ENCODE measurements at regions not wholly inside any gene's neighbourhood (a gene's known extent, or its start where the extent isn't known, plus 50 kb on each side); places are given as distances from the start of the nearest gene placed in this dataset.

DNA sequence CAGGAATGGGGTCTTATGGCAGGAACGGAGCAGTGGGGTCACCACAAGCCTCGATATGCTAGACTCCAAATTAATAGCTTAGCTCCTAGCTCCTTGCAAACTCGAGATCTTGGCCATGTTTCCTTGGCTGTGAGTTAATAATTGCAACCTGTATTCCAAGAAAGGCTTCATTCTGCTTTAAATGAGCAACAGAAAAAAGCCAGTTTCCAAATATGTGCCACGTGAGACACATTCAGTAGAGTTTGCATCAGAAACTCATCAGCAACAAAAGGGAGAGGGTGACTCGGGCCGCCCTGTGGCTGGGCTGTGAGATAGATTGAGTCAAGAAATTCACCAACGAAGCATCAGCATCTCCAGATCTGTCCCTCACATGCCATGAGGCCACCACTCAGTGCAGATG, 112.0 kb downstream of the NPTX2 start:
- Histone ChIP-seq H2BK120ac (ENCODE audit: low read depth, low read length) (no peak overlapping the region), H3K9me3 (ENCODE audit: control insufficient read depth, low read length) (peaks cover 3% of the 10 kb centered on the region), H4K91ac (ENCODE audit: low read length) (no peak overlapping the region), H3K4me3 (ENCODE audit: insufficient read depth in 1 of 2, low read depth in 1 of 2, low read length in 2 of 2) (no peak overlapping the region), H2AK5ac (ENCODE audit: low read length, severe bottlenecking) (no peak overlapping the region), H3K9ac (ENCODE audit: low read length) (no peak overlapping the region), H2BK5ac (ENCODE audit: low read depth, low read length, poor library complexity, severe bottlenecking) (no peak overlapping the region), H3K79me1 (replicated peaks; ENCODE audit: low read length, poor library complexity, severe bottlenecking) (no peaks in the 10 kb centered on the region), H4K8ac (ENCODE audit: low read length) (no peak overlapping the region), H3K27me3 (ENCODE audit: control insufficient read depth in 1 of 2, insufficient read depth in 1 of 2, low read length in 2 of 2) (peaks cover 0 to 27% of the 10 kb centered on the region in 2 experiments), H2BK15ac (ENCODE audit: low read depth, poor library complexity, severe bottlenecking) (no peak overlapping the region), H3K36me3 (ENCODE audit: control insufficient read depth in 1 of 2, insufficient read depth in 2 of 2, low read depth in 1 of 2, low read length in 2 of 2) (no peaks in the 10 kb centered on the region), H3K4me2 (ENCODE audit: low read length, poor library complexity, severe bottlenecking) (no peak overlapping the region), H3K4me1 (ENCODE audit: control insufficient read depth, insufficient read depth, low read depth, low read length) (no peaks in the 10 kb centered on the region), H3K4ac (ENCODE audit: low read depth in 1 of 2, low read length in 2 of 2) (no peak overlapping the region), H2AFZ (ENCODE audit: low read depth, low read length) (no peak overlapping the region), H3K23ac (ENCODE audit: low read length in 2 of 2) (no peak overlapping the region), H3K14ac (ENCODE audit: low read length in 2 of 2) (no peak overlapping the region), H3K18ac (ENCODE audit: low read depth in 1 of 2, low read length in 2 of 2) (no peak overlapping the region), H2BK12ac (ENCODE audit: low read length in 2 of 2) (no peak overlapping the region), H3K27ac (ENCODE audit: low read length, poor library complexity, severe bottlenecking) (no peak overlapping the region)
- 56% methylated on average over 5 of the region's 7 CpGs for WGBS
- DNase-seq, result no peak

DNA sequence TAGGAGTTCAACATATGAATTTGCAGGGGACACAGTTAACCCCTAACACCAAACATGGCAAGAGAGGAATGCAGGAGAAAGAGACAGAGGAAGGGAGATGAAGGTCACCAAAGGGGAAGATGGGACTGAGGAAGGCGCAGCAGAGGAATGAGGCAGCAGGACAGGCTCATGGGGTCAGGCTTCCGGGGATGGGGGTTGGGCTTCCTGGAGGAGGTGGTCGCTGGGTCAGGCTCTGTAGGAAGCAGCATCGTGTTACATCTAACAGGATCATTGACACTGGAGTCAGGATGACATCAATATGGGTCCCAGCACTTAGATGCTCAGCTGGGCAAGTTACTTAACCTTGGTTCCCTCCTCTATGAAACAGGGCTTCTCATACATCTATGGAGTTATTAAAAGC, 113.2 kb downstream of the NPTX2 start:
- H2BK120ac ChIP-seq (ENCODE audit: low read depth, low read length), result no peak overlapping the region
- no peak overlapping the region for H2BK12ac ChIP-seq (ENCODE audit: low read length in 2 of 2)
- H3K9me3 ChIP-seq (ENCODE audit: control insufficient read depth, low read length), result peaks cover 3% of the 10 kb centered on the region
- no peaks in the 10 kb centered on the region for H3K36me3 ChIP-seq (ENCODE audit: control insufficient read depth in 1 of 2, insufficient read depth in 2 of 2, low read depth in 1 of 2, low read length in 2 of 2)
- no peak overlapping the region for H3K4ac ChIP-seq (ENCODE audit: low read depth in 1 of 2, low read length in 2 of 2)
- no peaks in the 10 kb centered on the region for H3K4me1 ChIP-seq (ENCODE audit: control insufficient read depth, insufficient read depth, low read depth, low read length)
- no peak overlapping the region for H3K9ac ChIP-seq (ENCODE audit: low read length)
- H3K27me3 ChIP-seq (ENCODE audit: control insufficient read depth in 1 of 2, insufficient read depth in 1 of 2, low read length in 2 of 2), result peaks cover 0 to 27% of the 10 kb centered on the region in 2 experiments
- no peaks in the 10 kb centered on the region for H3K79me1 ChIP-seq (replicated peaks; ENCODE audit: low read length, poor library complexity, severe bottlenecking)
- H3K23ac ChIP-seq (ENCODE audit: low read length in 2 of 2), result no peak overlapping the region
- H4K91ac ChIP-seq (ENCODE audit: low read length), result no peak overlapping the region
- no peak overlapping the region for H3K4me3 ChIP-seq (ENCODE audit: insufficient read depth in 1 of 2, low read depth in 1 of 2, low read length in 2 of 2)
- no peak for DNase-seq
- WGBS, result 50% methylated on average over 4 of the region's 4 CpGs
- H3K4me2 ChIP-seq (ENCODE audit: low read length, poor library complexity, severe bottlenecking), result no peak overlapping the region
- no peak overlapping the region for H2AK5ac ChIP-seq (ENCODE audit: low read length, severe bottlenecking)
- H3K27ac ChIP-seq (ENCODE audit: low read length, poor library complexity, severe bottlenecking), result no peak overlapping the region
- no peak overlapping the region for H4K8ac ChIP-seq (ENCODE audit: low read length)
- no peak overlapping the region for H3K18ac ChIP-seq (ENCODE audit: low read depth in 1 of 2, low read length in 2 of 2)
- H2BK5ac ChIP-seq (ENCODE audit: low read depth, low read length, poor library complexity, severe bottlenecking), result no peak overlapping the region
- H2AFZ ChIP-seq (ENCODE audit: low read depth, low read length), result no peak overlapping the region
- no peak overlapping the region for H3K14ac ChIP-seq (ENCODE audit: low read length in 2 of 2)
- no peak overlapping the region for H2BK15ac ChIP-seq (ENCODE audit: low read depth, poor library complexity, severe bottlenecking)

DNA sequence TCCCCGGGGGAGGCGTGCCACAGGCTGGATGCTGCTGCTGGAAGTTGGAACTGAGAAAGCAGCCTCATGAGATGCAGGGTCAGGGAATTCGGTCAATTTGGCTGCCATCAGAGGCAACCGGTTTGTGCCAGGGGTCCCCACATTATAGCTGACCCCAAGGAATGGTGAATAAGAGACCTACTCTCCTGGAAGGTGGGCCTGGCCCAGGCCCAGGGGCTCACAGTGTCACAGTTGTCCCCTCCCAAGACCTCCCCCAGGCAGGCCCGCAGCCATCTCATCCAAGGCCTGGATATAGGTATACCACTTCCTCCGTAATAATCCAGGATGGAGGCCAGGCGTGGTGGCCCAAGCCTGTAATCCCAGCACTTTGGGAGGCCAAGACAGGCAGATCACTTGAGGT, 114.6 kb downstream of the NPTX2 start:
- H2BK5ac ChIP-seq (ENCODE audit: low read depth, low read length, poor library complexity, severe bottlenecking), result no peak overlapping the region
- no peak overlapping the region for H3K4me2 ChIP-seq (ENCODE audit: low read length, poor library complexity, severe bottlenecking)
- peaks cover 0 to 27% of the 10 kb centered on the region in 2 experiments for H3K27me3 ChIP-seq (ENCODE audit: control insufficient read depth in 1 of 2, insufficient read depth in 1 of 2, low read length in 2 of 2)
- no peak overlapping the region for H4K8ac ChIP-seq (ENCODE audit: low read length)
- H3K27ac ChIP-seq (ENCODE audit: low read length, poor library complexity, severe bottlenecking), result no peak overlapping the region
- H3K9ac ChIP-seq (ENCODE audit: low read length), result no peak overlapping the region
- H3K23ac ChIP-seq (ENCODE audit: low read length in 2 of 2), result no peak overlapping the region
- no peak overlapping the region for H2AFZ ChIP-seq (ENCODE audit: low read depth, low read length)
- no peak overlapping the region for H3K4ac ChIP-seq (ENCODE audit: low read depth in 1 of 2, low read length in 2 of 2)
- H3K4me1 ChIP-seq (ENCODE audit: control insufficient read depth, insufficient read depth, low read depth, low read length), result no peaks in the 10 kb centered on the region
- no peaks in the 10 kb centered on the region for H3K36me3 ChIP-seq (ENCODE audit: control insufficient read depth in 1 of 2, insufficient read depth in 2 of 2, low read depth in 1 of 2, low read length in 2 of 2)
- no peak for DNase-seq
- H2BK15ac ChIP-seq (ENCODE audit: low read depth, poor library complexity, severe bottlenecking), result no peak overlapping the region
- H3K14ac ChIP-seq (ENCODE audit: low read length in 2 of 2), result no peak overlapping the region
- H2BK120ac ChIP-seq (ENCODE audit: low read depth, low read length), result no peak overlapping the region
- H3K79me1 ChIP-seq (replicated peaks; ENCODE audit: low read length, poor library complexity, severe bottlenecking), result no peaks in the 10 kb centered on the region
- H3K4me3 ChIP-seq (ENCODE audit: insufficient read depth in 1 of 2, low read depth in 1 of 2, low read length in 2 of 2), result no peak overlapping the region
- no peak overlapping the region for H3K18ac ChIP-seq (ENCODE audit: low read depth in 1 of 2, low read length in 2 of 2)
- H2BK12ac ChIP-seq (ENCODE audit: low read length in 2 of 2), result no peak overlapping the region
- WGBS, result 89% methylated on average over 6 of the region's 7 CpGs
- H3K9me3 ChIP-seq (ENCODE audit: control insufficient read depth, low read length), result peaks cover 3% of the 10 kb centered on the region
- no peak overlapping the region for H4K91ac ChIP-seq (ENCODE audit: low read length)
- H2AK5ac ChIP-seq (ENCODE audit: low read length, severe bottlenecking), result no peak overlapping the region

DNA sequence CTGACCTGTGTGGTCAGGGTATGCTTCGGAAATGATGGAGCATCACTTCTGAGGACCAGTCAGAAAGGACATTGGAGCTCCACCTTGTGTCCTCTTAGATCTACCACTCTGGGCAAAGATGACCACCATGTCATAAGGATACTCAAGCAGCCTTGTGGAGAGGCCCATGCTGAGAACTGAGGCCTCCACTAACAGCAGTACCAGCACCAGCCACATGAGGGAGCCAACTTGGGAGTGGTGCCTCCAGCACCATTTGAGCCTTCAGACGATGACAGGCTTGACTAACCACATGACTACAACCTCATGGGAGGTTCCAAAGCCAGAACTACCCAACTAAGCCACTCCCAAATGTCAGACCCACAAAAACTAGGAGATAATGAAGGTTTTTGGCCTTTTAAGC, 116.0 kb downstream of the NPTX2 start:
- no peak overlapping the region for H2AK5ac ChIP-seq (ENCODE audit: low read length, severe bottlenecking)
- no peak overlapping the region for H3K9ac ChIP-seq (ENCODE audit: low read length)
- no peak overlapping the region for H3K4ac ChIP-seq (ENCODE audit: low read depth in 1 of 2, low read length in 2 of 2)
- H4K8ac ChIP-seq (ENCODE audit: low read length), result no peak overlapping the region
- no peak overlapping the region for H3K23ac ChIP-seq (ENCODE audit: low read length in 2 of 2)
- H3K9me3 ChIP-seq (ENCODE audit: control insufficient read depth, low read length), result peaks cover 3% of the 10 kb centered on the region
- no peak overlapping the region for H2BK120ac ChIP-seq (ENCODE audit: low read depth, low read length)
- H3K27me3 ChIP-seq (ENCODE audit: control insufficient read depth in 1 of 2, insufficient read depth in 1 of 2, low read length in 2 of 2), result peaks cover 0 to 19% of the 10 kb centered on the region in 2 experiments
- H2AFZ ChIP-seq (ENCODE audit: low read depth, low read length), result no peak overlapping the region
- H2BK15ac ChIP-seq (ENCODE audit: low read depth, poor library complexity, severe bottlenecking), result no peak overlapping the region
- H3K14ac ChIP-seq (ENCODE audit: low read length in 2 of 2), result no peak overlapping the region
- H2BK5ac ChIP-seq (ENCODE audit: low read depth, low read length, poor library complexity, severe bottlenecking), result no peak overlapping the region
- H3K4me3 ChIP-seq (ENCODE audit: insufficient read depth in 1 of 2, low read depth in 1 of 2, low read length in 2 of 2), result no peak overlapping the region
- no peak overlapping the region for H3K18ac ChIP-seq (ENCODE audit: low read depth in 1 of 2, low read length in 2 of 2)
- no peaks in the 10 kb centered on the region for H3K4me1 ChIP-seq (ENCODE audit: control insufficient read depth, insufficient read depth, low read depth, low read length)
- no peaks in the 10 kb centered on the region for H3K36me3 ChIP-seq (ENCODE audit: control insufficient read depth in 1 of 2, insufficient read depth in 2 of 2, low read depth in 1 of 2, low read length in 2 of 2)
- WGBS, result 57% methylated on average over 2 of the region's 2 CpGs
- H4K91ac ChIP-seq (ENCODE audit: low read length), result no peak overlapping the region
- H3K27ac ChIP-seq (ENCODE audit: low read length, poor library complexity, severe bottlenecking), result no peak overlapping the region
- no peak overlapping the region for H2BK12ac ChIP-seq (ENCODE audit: low read length in 2 of 2)
- H3K4me2 ChIP-seq (ENCODE audit: low read length, poor library complexity, severe bottlenecking), result no peak overlapping the region
- H3K79me1 ChIP-seq (replicated peaks; ENCODE audit: low read length, poor library complexity, severe bottlenecking), result no peaks in the 10 kb centered on the region
- peak; percentile 4 for DNase-seq

All from mesenchymal stem cell (in vitro differentiated cells and primary cell).